HG03045 (cell line): ENCODE measurements at regions not wholly inside any gene's neighbourhood (a gene's known extent, or its start where the extent isn't known, plus 50 kb on each side); places are given as distances from the start of the nearest gene placed in this dataset.

ENCODE experiments used
- ATAC-seq: cut with Tn5 transposase; IDR thresholded peaks from one replicate; pipeline ENCODE4 v1.9.1; 2021; ENCODE audit warnings: mild to moderate bottlenecking, moderate library complexity; ENCODE audit not compliant: unreplicated experiment

DNA sequence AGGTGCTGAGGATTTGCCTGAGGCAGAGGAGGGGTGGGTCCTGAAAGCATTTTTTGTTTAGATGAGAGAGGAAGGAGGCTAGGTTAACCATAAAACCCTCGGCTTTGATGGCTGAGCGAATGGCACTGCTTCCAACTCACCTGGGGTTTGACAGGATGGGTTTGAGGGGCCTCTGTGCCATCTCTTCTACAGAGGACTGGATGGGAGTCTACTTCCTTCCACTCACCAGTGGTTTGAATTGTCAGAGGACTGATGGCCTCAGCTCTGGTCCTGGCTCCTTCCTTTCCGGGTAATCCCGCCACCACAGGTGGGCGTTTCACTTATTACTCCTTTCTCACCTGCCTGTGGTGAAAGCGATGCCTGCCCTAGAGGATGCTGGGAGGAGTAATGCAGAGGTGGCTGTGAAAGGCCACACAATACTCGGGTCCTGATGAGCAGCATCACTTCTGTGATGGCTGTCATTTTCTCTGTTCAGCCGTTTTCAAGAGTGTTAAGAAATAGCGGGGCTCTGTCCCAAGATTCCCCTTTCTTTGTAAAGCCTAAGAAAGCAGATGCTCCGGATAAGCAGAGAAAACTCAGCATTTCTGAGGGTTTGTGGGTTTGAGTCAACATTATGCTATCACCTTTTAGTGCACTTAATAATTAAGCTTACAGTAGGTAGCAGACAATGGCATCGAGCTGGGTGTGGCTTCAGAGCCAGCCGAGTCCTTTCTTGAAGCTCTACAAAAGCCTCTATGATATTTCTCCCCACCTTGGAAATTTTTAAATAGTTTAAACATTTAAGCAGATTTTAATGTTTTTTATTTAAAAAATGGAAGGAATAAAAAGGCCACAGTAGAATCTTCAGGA, 220.7 kb downstream of the HLX start:
- ATAC-seq, result no peak

DNA sequence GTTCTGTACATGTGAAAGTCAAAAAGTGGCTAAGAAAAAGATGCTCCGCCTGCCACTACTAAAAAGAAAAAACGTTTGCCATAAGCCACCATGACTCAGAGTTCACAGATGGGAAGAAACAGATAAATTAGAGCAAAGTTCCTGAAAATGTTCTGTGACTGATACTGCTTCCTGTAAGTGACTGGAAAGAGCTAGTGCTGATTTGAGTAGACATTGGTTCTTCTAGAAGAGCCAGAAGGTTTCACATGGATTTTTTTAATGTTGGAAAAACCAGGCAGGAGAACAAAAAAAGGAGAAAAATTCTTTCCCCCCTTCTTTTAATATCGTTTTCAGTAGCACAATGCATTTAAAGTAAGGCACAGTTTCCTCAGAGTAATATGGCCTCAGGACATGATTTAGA, 221.4 kb downstream of the HLX start:
- no peak for ATAC-seq

GRCh38 chr1:221101807-221102605, 222.8 kb downstream of the HLX start:
- ATAC-seq, result no peak

DNA sequence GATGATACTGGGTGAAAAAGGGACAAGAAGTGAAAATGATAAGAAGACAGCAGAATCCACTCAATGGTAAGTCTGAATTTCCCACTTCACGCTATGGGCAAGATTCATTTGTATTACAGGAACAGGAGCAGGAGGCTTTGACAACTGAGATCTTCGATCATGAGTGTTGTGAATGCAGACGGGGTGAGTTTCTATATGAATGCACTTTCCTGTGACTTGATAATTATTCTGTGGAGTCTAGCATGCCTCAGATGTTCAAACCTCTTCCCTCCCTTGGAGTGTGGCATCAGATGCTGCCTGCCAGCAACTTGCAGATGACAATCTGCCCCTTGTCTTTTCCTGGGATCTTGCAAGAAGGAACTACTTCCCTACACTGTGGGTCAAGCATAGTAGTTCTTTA, 225.4 kb downstream of the HLX start:
- no peak for ATAC-seq

GRCh38 chr1:221105578-221105977, 226.3 kb downstream of the HLX start:
- ATAC-seq, result no peak

GRCh38 chr1:221106616-221107015, 227.4 kb downstream of the HLX start:
- ATAC-seq, result no peak

GRCh38 chr1:221109930-221110329, 230.7 kb downstream of the HLX start:
- ATAC-seq, result no peak

GRCh38 chr1:221117133-221117532, 237.9 kb downstream of the HLX start:
- no peak for ATAC-seq

GRCh38 chr1:221117548-221117951, 238.3 kb downstream of the HLX start:
- ATAC-seq, result no peak

GRCh38 chr1:221118176-221118937, 239.1 kb downstream of the HLX start:
- ATAC-seq, result no peak

GRCh38 chr1:221118938-221119320, 239.7 kb downstream of the HLX start:
- ATAC-seq, result no peak

- ATAC-seq, result no peak
These were observed 243.3 kb downstream of the HLX start for GRCh38 chr1:221122501-221122900.

- no peak for ATAC-seq
These were observed 246.7 kb downstream of the HLX start for GRCh38 chr1:221125976-221126375.

DNA sequence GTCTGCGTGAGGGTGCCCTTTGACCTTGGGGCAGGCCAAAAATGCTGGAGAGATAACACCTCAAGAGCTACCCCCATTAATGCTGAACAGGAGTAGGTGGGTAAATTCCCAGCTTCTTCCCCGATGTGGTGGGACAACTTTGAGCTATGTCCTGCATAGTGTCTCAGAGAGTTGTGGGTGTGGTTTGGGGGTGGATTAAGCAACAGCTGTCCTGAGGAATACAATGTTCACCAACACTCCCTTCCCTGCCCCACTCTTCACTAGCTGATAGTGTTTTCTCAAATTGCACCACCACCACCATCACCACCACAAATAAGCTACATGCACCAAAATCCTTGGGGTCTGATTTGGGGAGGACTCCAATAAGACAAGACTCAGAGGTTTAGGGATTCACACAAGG, 258.4 kb downstream of the HLX start:
- ATAC-seq, result no peak

DNA sequence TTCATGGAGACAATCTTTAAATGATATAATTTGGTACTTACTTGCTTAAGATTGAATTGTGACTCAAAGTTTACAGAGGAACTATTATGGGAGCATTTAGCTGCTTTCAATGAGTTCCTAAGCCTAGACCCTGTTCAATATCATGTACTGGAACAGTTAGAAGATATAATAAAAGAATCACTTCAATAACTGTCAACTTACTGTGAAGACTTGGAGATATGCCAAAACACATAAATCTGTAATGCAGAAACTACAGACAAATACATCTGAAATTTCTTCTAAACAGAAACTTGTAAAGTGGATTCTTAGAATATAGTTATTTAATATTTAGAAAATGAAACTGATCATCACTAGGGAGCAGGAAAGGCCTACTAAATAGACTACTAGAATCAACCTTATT, 259.3 kb downstream of the HLX start:
- ATAC-seq, result no peak

- no peak for ATAC-seq
These were observed 260.7 kb downstream of the HLX start for GRCh38 chr1:221139991-221140390.

DNA sequence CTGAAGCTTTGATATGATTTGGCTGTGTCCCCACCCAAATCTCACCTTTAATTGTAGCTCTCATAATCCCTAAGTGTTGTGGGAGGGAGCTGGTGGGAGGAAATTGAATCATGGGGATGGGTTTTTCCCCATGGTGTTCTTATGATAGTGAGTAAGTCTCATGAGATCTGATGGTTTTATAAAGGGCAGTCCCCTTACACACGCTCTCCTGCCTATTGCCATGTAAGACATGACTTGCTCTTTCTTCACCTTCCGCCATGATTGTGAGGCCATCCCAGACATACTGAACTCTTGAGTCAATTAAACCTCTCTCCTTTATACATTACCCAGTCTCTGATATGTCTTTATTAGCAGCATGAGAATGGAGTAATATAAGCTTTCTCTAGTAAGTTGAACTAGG, 261.9 kb downstream of the HLX start:
- ATAC-seq, result no peak

DNA sequence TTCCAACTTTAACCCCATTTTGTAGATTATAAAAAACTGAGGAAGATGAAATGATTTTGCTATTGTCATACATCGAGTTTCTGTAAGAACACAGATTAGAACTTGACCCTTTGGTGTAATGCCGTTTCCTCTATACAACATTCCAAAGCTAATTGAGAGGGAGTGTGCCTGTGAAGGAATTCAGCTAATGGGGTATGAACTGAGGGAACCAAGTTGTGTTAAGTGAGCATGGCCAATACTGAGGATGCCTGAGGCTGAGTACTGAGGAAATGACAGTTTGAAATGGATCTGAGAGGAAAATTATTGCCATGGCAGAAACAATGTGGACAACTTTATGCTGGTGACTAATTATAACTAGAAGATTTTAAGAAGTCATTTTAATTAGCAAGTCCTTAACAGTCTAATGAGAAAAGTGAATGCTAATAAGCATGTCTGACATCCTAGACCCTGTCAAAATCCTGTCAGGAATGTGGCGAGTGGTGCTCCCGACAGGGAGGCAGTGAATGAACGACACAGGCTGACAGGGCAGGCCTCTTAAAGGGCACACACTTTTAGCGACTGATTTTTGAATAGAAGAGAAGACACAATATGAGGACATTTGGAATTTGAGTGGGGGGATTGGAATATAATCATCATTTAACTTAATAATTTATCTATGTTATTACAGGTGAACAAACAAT, 262.5 kb downstream of the HLX start:
- ATAC-seq, result no peak

DNA sequence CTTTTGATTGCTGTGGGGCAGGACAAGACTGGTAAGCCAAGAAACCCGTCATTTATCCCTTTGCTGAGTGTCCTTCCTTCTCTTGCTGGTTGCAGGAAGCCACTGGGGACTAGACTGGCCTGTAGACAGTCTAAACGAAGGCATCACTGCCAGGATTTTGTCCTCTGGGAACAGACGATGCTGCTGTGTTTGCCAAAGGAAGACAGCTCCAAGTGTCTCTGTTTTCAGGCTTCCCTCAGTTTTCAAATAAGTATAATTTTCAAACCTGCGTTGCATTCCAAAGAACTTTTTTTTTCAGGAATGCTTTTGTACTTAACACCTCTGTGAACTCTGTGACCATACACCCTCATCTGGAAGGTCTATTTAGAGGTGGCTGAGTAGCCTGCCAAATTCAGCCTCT, 269.4 kb downstream of the HLX start:
- ATAC-seq, result no peak

GRCh38 chr1:221149111-221149510, 269.9 kb downstream of the HLX start:
- ATAC-seq, result no peak

DNA sequence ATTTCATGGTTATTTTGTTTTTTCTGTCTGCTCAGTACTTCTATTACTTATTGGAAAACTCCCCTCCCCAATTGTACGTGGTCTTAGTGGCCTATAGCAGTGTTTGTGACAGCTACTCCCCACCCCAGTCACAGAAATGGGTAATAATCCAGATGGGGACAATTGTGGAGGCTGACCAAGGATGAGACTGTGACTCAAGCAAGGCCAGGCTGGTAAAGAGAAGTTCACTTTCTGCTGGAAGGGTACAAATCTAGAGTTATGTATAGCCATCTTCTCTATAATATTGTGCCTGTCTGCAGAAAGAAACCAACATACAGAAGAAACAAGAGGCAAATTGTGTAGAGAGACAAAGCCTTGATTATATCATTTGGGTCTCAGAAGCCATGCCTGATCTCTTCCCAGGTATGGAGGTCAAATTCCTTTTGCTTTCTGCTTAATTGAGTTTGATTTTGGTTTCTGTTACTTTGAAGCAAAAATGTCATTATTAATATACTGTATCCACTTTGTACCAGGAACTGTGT, 270.4 kb downstream of the HLX start:
- no peak for ATAC-seq
